ENCODE measurements at regions not wholly inside any gene's neighbourhood (a gene's known extent, or its start where the extent isn't known, plus 50 kb on each side); places are given as distances from the start of the nearest gene placed in this dataset.

DNA sequence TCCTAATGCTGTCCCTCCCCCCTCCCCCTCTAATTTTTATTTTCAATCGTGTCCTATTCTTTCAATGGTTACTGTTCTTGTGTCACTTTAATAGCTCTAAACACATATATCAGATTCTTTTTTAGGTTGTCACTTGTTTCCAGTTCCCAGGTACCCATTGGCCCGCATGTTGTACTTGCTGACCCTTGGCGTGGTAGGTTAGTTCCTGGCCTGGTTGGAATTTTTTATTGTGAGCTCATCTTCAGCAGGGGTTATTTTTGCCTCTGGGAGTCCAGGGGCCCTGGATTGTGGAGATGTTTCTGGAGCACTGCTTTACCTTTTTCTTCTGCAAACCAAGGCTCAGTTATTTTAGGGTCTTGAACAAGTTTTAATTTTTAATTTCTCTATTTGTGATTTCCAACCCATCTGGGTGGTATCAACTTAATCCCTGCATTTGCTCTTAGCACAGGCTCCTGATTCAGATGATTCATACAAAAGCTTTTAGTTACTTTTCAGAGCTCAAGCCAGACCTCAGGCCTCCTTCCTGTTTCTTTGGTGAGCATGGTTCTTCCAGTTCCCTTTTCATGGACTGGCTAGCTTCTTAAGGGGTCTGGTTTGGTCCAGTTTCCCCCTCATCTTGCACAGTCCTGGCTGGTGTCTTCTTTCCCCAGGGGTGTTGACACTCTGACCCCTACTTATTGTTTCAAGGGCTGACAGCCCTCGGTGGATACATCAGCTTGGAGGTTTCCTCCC lies 220.5 kb downstream of the TM9SF2 start:
- H3K4me3 Mint-ChIP-seq (ENCODE audit: unreplicated experiment): peak overlapping the region; percentile 50
- H3K27ac Mint-ChIP-seq (ENCODE audit: unreplicated experiment): peak overlapping the region; percentile 83
- H3K9me3 Mint-ChIP-seq (ENCODE audit: unreplicated experiment): peaks cover 2% of the 10 kb centered on the region
- no peaks in the 10 kb centered on the region for H3K36me3 Mint-ChIP-seq (ENCODE audit: unreplicated experiment)
- no peaks in the 10 kb centered on the region for H3K27me3 Mint-ChIP-seq (ENCODE audit: unreplicated experiment)
- peaks cover 23% of the 10 kb centered on the region for H3K4me1 Mint-ChIP-seq (ENCODE audit: low read depth, unreplicated experiment)
- TF ChIP-seq, protein P1, sequence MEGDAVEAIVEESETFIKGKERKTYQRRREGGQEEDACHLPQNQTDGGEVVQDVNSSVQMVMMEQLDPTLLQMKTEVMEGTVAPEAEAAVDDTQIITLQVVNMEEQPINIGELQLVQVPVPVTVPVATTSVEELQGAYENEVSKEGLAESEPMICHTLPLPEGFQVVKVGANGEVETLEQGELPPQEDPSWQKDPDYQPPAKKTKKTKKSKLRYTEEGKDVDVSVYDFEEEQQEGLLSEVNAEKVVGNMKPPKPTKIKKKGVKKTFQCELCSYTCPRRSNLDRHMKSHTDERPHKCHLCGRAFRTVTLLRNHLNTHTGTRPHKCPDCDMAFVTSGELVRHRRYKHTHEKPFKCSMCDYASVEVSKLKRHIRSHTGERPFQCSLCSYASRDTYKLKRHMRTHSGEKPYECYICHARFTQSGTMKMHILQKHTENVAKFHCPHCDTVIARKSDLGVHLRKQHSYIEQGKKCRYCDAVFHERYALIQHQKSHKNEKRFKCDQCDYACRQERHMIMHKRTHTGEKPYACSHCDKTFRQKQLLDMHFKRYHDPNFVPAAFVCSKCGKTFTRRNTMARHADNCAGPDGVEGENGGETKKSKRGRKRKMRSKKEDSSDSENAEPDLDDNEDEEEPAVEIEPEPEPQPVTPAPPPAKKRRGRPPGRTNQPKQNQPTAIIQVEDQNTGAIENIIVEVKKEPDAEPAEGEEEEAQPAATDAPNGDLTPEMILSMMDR (IDR thresholded peaks at IDR 0.05; ENCODE audit: partially characterized antibody, unreplicated experiment): no peak
- DNase-seq: no peak

DNA sequence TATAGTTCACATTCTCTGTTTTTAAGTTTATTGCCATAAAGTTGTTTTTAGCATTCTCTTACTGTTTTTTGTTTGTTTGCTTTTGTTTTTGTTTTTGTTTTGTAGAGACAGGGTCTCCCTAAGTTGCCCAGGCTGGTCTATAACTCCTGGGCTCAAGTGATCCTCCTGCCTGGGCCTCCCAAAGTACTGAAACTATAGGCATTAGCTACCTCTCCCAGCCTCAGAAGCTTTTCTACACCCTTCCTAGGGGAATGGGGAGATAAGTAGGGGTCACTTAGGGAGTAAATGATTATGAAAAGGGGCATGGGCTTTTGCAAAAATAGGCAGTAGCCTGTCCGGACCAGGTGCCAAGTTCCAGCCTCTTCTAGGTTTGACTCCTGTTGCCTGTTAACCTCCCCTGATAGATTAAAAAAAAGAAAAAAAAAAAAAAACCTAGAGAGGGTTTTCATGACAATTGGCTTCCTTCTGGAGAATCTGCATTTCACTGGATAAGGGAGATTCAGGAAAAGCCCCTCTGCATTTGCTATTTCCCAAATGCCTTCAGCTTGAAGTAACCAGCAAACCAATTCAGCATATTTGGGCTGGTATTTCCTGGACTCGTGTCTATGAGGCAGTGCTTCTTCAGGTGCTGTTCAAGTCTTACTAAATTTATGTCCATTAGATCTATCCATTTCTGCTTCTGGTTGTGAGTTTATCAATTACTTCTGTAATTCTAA lies 216.8 kb downstream of the TM9SF2 start:
- no peak overlapping the region for H3K4me3 Mint-ChIP-seq (ENCODE audit: unreplicated experiment)
- no peaks in the 10 kb centered on the region for H3K36me3 Mint-ChIP-seq (ENCODE audit: unreplicated experiment)
- TF ChIP-seq, protein P1 (IDR thresholded peaks at IDR 0.05; ENCODE audit: partially characterized antibody, unreplicated experiment): no peak
- DNase-seq: no peak
- no peak overlapping the region for H3K27ac Mint-ChIP-seq (ENCODE audit: unreplicated experiment)
- no peaks in the 10 kb centered on the region for H3K27me3 Mint-ChIP-seq (ENCODE audit: unreplicated experiment)
- H3K4me1 Mint-ChIP-seq (ENCODE audit: low read depth, unreplicated experiment): peaks cover 16% of the 10 kb centered on the region
- H3K9me3 Mint-ChIP-seq (ENCODE audit: unreplicated experiment): peaks cover 2% of the 10 kb centered on the region

DNA sequence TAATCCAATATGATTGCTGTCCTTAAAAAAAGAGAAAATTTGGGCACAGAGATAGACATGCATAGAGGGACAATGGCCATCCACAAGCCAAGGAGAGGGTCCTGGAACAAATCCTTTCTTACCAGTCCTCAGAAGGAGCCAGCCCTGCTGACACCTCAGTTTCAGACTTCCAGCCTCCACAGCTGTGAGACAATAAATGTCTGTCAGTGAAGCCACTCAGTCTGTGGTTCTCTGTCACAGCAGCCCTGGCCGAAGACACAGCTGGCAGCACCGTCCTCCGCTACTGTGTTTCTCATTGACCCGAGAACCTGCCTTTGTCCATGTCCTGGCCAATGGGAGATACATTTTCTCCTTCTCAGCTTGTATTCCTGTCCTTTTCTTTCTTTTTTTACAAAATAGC lies 207.9 kb downstream of the TM9SF2 start:
- DNase-seq: peak; percentile 31

DNA sequence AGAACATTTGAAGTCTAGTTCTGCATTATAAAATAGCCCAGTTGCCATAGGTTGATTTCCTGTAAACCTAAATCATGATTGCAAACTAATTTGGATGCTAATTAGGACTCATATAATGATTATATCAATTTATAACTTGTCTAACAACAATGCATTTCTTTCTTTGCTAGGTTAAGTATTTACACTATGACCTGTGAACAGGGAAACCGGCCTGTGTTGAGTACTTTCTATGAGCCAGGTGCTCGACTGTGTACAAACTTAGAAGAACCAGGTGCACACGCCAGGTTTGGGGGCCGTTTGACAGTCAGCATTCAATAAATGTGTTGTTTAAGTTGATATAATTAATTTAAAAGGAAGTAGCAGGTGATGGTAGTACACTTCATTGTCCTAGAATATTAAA lies 203.1 kb downstream of the TM9SF2 start:
- H3K27me3 Mint-ChIP-seq (ENCODE audit: unreplicated experiment): no peaks in the 10 kb centered on the region
- no peak overlapping the region for H3K27ac Mint-ChIP-seq (ENCODE audit: unreplicated experiment)
- TF ChIP-seq, protein P1 (IDR thresholded peaks at IDR 0.05; ENCODE audit: partially characterized antibody, unreplicated experiment): no peak
- peaks cover 2% of the 10 kb centered on the region for H3K4me1 Mint-ChIP-seq (ENCODE audit: low read depth, unreplicated experiment)
- DNase-seq: no peak
- no peaks in the 10 kb centered on the region for H3K9me3 Mint-ChIP-seq (ENCODE audit: unreplicated experiment)
- no peaks in the 10 kb centered on the region for H3K36me3 Mint-ChIP-seq (ENCODE audit: unreplicated experiment)
- H3K4me3 Mint-ChIP-seq (ENCODE audit: unreplicated experiment): no peak overlapping the region

More for the DNA sequence above, 207.9 kb downstream of the TM9SF2 start:
- no peak overlapping the region for H3K27ac Mint-ChIP-seq (ENCODE audit: unreplicated experiment)
- H3K4me1 Mint-ChIP-seq (ENCODE audit: low read depth, unreplicated experiment): peaks cover 3% of the 10 kb centered on the region
- TF ChIP-seq, protein P1 (IDR thresholded peaks at IDR 0.05; ENCODE audit: partially characterized antibody, unreplicated experiment): no peak
- no peak overlapping the region for H3K4me3 Mint-ChIP-seq (ENCODE audit: unreplicated experiment)
- no peaks in the 10 kb centered on the region for H3K36me3 Mint-ChIP-seq (ENCODE audit: unreplicated experiment)
- H3K27me3 Mint-ChIP-seq (ENCODE audit: unreplicated experiment): no peaks in the 10 kb centered on the region
- H3K9me3 Mint-ChIP-seq (ENCODE audit: unreplicated experiment): no peaks in the 10 kb centered on the region

DNA sequence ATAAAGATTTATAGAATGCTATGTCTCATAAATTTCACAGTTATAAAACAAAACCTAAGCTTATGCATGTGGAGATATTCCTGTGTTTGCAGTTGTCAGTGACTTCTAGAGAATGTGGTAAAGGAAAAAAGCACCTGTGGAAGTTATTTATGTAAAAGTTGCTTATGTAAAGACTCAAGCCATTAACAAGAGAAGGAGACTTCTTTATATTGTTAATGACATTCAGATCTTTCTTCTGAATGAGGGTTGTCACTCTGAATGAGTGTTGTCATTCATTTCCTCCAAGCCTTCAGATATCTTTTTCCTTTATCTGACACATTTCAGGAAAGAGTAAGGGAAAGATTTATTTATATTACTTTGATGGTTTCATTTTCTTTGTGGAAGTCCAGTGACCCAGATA lies 202.6 kb downstream of the TM9SF2 start:
- no peaks in the 10 kb centered on the region for H3K36me3 Mint-ChIP-seq (ENCODE audit: unreplicated experiment)
- DNase-seq: no peak
- H3K4me3 Mint-ChIP-seq (ENCODE audit: unreplicated experiment): no peak overlapping the region
- H3K9me3 Mint-ChIP-seq (ENCODE audit: unreplicated experiment): no peaks in the 10 kb centered on the region
- TF ChIP-seq, protein P1 (IDR thresholded peaks at IDR 0.05; ENCODE audit: partially characterized antibody, unreplicated experiment): no peak
- no peaks in the 10 kb centered on the region for H3K27me3 Mint-ChIP-seq (ENCODE audit: unreplicated experiment)
- H3K4me1 Mint-ChIP-seq (ENCODE audit: low read depth, unreplicated experiment): no peaks in the 10 kb centered on the region
- H3K27ac Mint-ChIP-seq (ENCODE audit: unreplicated experiment): no peak overlapping the region
